ENCODE measurements at regions not wholly inside any gene's neighbourhood (a gene's known extent, or its start where the extent isn't known, plus 50 kb on each side); places are given as distances from the start of the nearest gene placed in this dataset.

DNA sequence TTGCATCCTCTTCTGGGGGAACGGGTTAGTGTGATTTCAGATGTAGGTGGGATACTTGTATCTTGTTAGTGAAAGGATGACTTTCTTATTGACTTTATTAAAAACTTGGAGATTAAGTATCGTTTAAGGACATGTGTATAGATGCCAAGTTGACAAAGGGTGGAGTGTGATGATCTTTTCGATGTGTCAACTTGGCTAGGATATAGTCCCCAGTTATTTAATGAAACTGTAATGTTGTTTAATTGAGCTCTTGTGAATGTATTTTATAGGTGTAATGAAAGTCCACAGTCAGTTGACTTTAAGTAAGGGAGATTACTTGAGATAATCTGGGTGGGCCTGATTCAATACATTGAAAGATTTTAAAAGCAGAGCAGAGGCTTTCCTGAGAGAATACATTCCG is 127.0 kb downstream of the AASDH start:
- H3K9me3 ChIP-seq (replicated peaks; ENCODE audit: control insufficient read depth, low read depth, low read length) = no peaks in the 10 kb centered on the region
- H3K36me3 ChIP-seq (ENCODE audit: control insufficient read depth, insufficient read depth, low read length) = no peaks in the 10 kb centered on the region
- H3K4me3 ChIP-seq (ENCODE audit: low read length) = no peak overlapping the region
- WGBS (ENCODE audit: insufficient coverage) = 80% methylated on average over 4 of the region's 4 CpGs
- H3K27me3 ChIP-seq (ENCODE audit: control insufficient read depth, insufficient read depth, low read length) = no peaks in the 10 kb centered on the region
- no peaks in the 10 kb centered on the region for H3K4me1 ChIP-seq (ENCODE audit: control insufficient read depth, insufficient read depth, low read length)
- no peak overlapping the region for H3K27ac ChIP-seq (ENCODE audit: low read length)
- no peak for DNase-seq

DNA sequence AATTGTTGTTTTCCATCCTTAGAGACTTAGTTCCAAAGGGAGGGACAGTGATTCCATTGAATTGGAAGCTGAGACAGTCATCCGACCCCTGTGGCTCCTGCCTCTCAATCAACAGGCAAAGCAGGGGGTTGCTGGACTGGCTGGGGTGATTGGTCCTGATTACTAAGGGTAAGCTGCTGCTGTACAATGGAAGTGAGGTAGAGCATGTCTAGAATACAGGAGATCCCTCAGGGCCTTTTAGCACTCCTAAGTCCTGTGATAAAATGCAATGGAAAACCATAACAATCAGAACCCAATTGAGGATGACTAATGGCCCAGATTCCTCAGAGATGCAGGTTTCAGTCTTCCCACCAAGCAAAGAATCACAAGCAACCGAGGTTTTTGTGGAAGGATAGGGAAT is 127.6 kb downstream of the AASDH start:
- no peaks in the 10 kb centered on the region for H3K4me1 ChIP-seq (ENCODE audit: control insufficient read depth, insufficient read depth, low read length)
- WGBS (ENCODE audit: insufficient coverage) = no CpG with 5 or more reads among the region's 2 CpGs
- no peaks in the 10 kb centered on the region for H3K9me3 ChIP-seq (replicated peaks; ENCODE audit: control insufficient read depth, low read depth, low read length)
- H3K27ac ChIP-seq (ENCODE audit: low read length) = no peak overlapping the region
- H3K27me3 ChIP-seq (ENCODE audit: control insufficient read depth, insufficient read depth, low read length) = no peaks in the 10 kb centered on the region
- H3K36me3 ChIP-seq (ENCODE audit: control insufficient read depth, insufficient read depth, low read length) = no peaks in the 10 kb centered on the region
- H3K4me3 ChIP-seq (ENCODE audit: low read length) = no peak overlapping the region
- no peak for DNase-seq

DNA sequence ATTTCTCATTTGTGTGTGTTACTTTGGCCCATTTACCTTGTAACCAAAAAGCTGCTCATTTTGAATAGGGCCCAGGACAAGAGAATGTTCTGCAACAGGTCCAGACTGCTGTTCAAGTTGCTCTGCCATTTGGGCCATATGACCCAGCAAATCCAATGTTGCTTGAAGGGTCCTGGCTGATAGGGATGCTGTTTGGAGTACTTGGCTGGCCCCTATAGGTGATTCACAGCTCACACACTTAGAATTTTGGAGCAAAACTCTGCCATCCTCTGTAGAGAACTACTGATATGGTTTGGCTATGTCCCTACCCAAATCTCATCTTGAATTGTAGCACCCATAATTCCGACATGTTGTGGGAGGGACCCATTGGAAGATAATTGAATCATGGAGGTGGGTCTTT is 131.5 kb downstream of the AASDH start:
- no CpG with 5 or more reads among the region's 1 CpG for WGBS (ENCODE audit: insufficient coverage)
- no peak overlapping the region for H3K4me3 ChIP-seq (ENCODE audit: low read length)

DNA sequence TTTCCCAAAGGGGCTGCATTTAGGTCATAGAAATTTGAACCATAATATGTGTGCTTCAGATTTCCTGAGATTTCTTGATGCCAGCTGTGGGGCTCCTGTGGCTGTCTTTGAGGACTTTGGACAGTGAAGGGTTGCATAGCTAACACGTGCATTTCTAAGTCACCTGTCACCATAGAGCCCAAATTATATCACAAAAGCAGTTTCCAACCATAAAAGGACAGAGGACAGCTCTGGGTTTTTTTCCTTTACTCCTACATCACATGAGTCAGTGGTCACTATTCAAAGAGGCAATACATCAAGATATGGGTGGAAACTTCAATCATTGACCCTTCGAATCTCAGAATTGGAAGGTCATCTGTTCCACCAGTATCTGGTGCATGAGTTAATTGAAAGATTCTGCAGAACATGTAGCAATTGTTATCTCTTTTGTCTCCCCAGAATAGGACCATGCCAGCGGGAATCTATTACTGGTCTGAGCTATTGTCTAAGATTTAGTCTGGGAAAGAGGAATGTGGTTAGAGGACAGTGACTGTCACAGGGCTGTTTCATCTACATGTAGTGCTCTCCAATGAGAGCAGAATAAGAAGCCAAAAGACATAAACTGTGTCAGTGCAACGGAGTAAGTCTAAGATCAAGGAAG is 133.5 kb downstream of the AASDH start:
- H3K36me3 ChIP-seq (ENCODE audit: control insufficient read depth, insufficient read depth, low read length) = no peaks in the 10 kb centered on the region
- H3K9me3 ChIP-seq (replicated peaks; ENCODE audit: control insufficient read depth, low read depth, low read length) = no peaks in the 10 kb centered on the region
- no peak for DNase-seq
- no peaks in the 10 kb centered on the region for H3K4me1 ChIP-seq (ENCODE audit: control insufficient read depth, insufficient read depth, low read length)
- H3K27me3 ChIP-seq (ENCODE audit: control insufficient read depth, insufficient read depth, low read length) = no peaks in the 10 kb centered on the region
- no peak overlapping the region for H3K4me3 ChIP-seq (ENCODE audit: low read length)
- 70% methylated on average over 2 of the region's 4 CpGs for WGBS (ENCODE audit: insufficient coverage)
- no peak overlapping the region for H3K27ac ChIP-seq (ENCODE audit: low read length)

More for the DNA sequence above, 131.5 kb downstream of the AASDH start:
- H3K36me3 ChIP-seq (ENCODE audit: control insufficient read depth, insufficient read depth, low read length) = no peaks in the 10 kb centered on the region
- no peaks in the 10 kb centered on the region for H3K4me1 ChIP-seq (ENCODE audit: control insufficient read depth, insufficient read depth, low read length)
- no peaks in the 10 kb centered on the region for H3K9me3 ChIP-seq (replicated peaks; ENCODE audit: control insufficient read depth, low read depth, low read length)
- H3K27ac ChIP-seq (ENCODE audit: low read length) = no peak overlapping the region
- DNase-seq = no peak
- H3K27me3 ChIP-seq (ENCODE audit: control insufficient read depth, insufficient read depth, low read length) = no peaks in the 10 kb centered on the region

DNA sequence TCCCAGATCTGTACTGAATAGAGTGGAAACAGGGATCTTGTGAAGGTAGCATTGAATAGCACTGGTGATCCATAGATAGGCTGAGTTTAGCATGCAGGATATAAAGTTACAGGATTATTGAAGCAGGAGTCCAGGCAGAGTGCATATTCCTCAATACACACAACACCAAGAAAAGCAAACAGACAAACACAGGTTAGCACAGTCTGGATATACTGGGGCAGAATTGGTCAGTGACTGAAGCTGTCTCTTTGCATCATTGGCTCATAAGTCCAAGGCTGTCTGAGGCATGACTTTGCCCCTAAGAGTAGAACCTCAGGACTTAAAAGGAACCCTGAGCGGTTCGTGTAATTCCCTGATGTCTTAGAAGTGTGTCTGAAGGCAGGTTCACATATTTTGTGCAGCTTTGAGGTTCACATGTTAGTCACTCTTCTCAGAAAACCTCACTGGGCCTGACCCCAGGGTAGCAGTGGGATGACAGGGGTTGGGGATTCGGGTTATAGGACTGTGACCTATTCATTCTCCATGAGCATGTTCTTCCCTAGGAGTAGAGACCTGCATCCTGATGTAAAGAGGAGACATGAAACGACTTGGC is 134.6 kb downstream of the AASDH start:
- no peak for DNase-seq
- Histone ChIP-seq H3K27me3 (ENCODE audit: control insufficient read depth, insufficient read depth, low read length) (no peaks in the 10 kb centered on the region), H3K9me3 (replicated peaks; ENCODE audit: control insufficient read depth, low read depth, low read length) (no peaks in the 10 kb centered on the region), H3K4me1 (ENCODE audit: control insufficient read depth, insufficient read depth, low read length) (no peaks in the 10 kb centered on the region), H3K36me3 (ENCODE audit: control insufficient read depth, insufficient read depth, low read length) (no peaks in the 10 kb centered on the region), H3K27ac (ENCODE audit: low read length) (no peak overlapping the region), H3K4me3 (ENCODE audit: low read length) (no peak overlapping the region)
- WGBS (ENCODE audit: insufficient coverage) = no CpG with 5 or more reads among the region's 4 CpGs

DNA sequence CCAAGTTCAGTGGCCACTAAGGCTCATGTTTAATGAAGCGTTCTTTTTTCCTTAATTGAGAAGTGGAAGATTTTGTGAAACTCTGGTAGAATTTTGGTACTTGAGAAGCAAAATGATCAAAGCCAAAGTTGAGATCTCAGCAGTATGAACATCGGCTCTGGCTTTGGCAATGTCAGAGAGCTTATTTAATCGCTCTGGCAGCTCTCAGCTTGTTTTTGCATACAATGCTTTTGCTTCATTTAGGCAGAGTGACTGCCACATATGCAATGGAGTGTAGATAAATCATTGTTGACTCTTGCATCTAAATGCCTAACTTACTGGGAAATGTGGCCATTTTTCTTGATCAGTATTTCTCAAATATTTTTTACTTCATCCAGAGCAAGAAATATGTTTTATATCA is 135.7 kb downstream of the AASDH start:
- WGBS (ENCODE audit: insufficient coverage) = 29% methylated on average over 1 of the region's 3 CpGs
- no peaks in the 10 kb centered on the region for H3K36me3 ChIP-seq (ENCODE audit: control insufficient read depth, insufficient read depth, low read length)
- no peak overlapping the region for H3K4me3 ChIP-seq (ENCODE audit: low read length)
- H3K4me1 ChIP-seq (ENCODE audit: control insufficient read depth, insufficient read depth, low read length) = no peaks in the 10 kb centered on the region
- no peaks in the 10 kb centered on the region for H3K9me3 ChIP-seq (replicated peaks; ENCODE audit: control insufficient read depth, low read depth, low read length)
- DNase-seq = peak; percentile 48
- H3K27ac ChIP-seq (ENCODE audit: low read length) = no peak overlapping the region
- H3K27me3 ChIP-seq (ENCODE audit: control insufficient read depth, insufficient read depth, low read length) = no peaks in the 10 kb centered on the region

DNA sequence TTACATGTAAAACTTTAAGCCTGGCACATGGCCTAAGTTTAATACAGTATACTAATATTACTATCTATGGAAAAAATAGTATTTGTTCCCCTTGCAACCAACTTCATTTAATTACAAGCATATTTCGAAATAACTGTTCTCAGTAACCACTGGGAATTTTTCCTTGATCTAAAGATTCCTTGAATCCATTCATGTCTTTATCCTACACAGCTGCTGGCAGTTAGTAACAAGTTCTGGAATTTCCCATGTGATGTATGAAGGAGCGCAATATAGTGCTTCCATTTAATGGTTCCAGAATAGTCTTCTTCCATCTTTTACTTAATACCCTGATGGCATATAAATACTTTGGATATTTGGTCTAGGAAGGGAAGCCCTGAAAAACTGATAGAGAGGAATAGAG is 136.5 kb downstream of the AASDH start:
- no peaks in the 10 kb centered on the region for H3K4me1 ChIP-seq (ENCODE audit: control insufficient read depth, insufficient read depth, low read length)
- no peaks in the 10 kb centered on the region for H3K36me3 ChIP-seq (ENCODE audit: control insufficient read depth, insufficient read depth, low read length)
- DNase-seq = peak; percentile 53
- no peak overlapping the region for H3K4me3 ChIP-seq (ENCODE audit: low read length)
- no peak overlapping the region for H3K27ac ChIP-seq (ENCODE audit: low read length)
- no peaks in the 10 kb centered on the region for H3K9me3 ChIP-seq (replicated peaks; ENCODE audit: control insufficient read depth, low read depth, low read length)
- WGBS (ENCODE audit: insufficient coverage) = no CpG with 5 or more reads among the region's 2 CpGs
- no peaks in the 10 kb centered on the region for H3K27me3 ChIP-seq (ENCODE audit: control insufficient read depth, insufficient read depth, low read length)

DNA sequence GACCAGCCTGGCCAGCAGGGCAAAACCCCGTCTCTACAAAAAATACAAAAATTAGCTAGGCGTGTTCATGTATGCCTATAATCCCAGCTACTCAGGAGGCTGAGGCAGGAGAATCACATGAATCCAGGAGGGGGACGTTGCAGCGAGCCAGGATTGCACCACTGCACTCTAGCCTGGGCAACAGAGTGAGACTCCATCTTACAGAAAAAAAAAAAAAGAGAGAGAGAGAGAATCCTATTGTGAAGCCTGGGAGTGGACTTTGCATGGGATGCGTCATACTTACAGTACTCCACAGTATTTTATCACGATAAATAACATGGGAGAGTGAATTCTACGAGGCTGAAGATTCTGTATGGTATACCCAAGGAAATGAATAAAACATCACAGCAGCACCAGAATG is 139.6 kb downstream of the AASDH start:
- Histone ChIP-seq H3K4me3 (ENCODE audit: low read length) (no peak overlapping the region), H3K27ac (ENCODE audit: low read length) (no peak overlapping the region), H3K9me3 (replicated peaks; ENCODE audit: control insufficient read depth, low read depth, low read length) (no peaks in the 10 kb centered on the region), H3K36me3 (ENCODE audit: control insufficient read depth, insufficient read depth, low read length) (no peaks in the 10 kb centered on the region), H3K4me1 (ENCODE audit: control insufficient read depth, insufficient read depth, low read length) (no peaks in the 10 kb centered on the region), H3K27me3 (ENCODE audit: control insufficient read depth, insufficient read depth, low read length) (no peaks in the 10 kb centered on the region)
- DNase-seq = no peak
- no CpG with 5 or more reads among the region's 7 CpGs for WGBS (ENCODE audit: insufficient coverage)

DNA sequence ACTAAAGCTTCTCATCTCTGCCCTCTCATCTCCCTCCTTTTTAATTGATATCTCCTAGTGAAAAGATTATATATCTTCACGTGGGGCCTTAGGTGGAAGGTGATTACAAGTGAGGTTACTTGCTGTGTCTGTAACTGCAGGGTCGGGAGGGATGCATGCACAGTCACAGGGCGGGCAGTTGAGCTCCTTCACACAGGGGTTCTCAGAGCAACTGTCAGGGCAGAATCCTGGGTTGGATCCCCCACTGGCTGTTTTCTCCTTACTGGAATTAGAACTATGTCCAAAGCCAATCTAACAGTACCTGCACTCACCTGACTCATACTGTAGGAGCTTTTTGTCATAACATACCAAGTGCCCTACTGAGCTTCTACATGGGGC is 141.1 kb downstream of the AASDH start:
- Histone ChIP-seq H3K27me3 (ENCODE audit: control insufficient read depth, insufficient read depth, low read length) (no peaks in the 10 kb centered on the region), H3K4me1 (ENCODE audit: control insufficient read depth, insufficient read depth, low read length) (no peaks in the 10 kb centered on the region), H3K4me3 (ENCODE audit: low read length) (no peak overlapping the region), H3K27ac (ENCODE audit: low read length) (no peak overlapping the region), H3K9me3 (replicated peaks; ENCODE audit: control insufficient read depth, low read depth, low read length) (no peaks in the 10 kb centered on the region), H3K36me3 (ENCODE audit: control insufficient read depth, insufficient read depth, low read length) (no peaks in the 10 kb centered on the region)
- no peak for DNase-seq
- WGBS (ENCODE audit: insufficient coverage) = 83% methylated on average over 2 of the region's 3 CpGs

DNA sequence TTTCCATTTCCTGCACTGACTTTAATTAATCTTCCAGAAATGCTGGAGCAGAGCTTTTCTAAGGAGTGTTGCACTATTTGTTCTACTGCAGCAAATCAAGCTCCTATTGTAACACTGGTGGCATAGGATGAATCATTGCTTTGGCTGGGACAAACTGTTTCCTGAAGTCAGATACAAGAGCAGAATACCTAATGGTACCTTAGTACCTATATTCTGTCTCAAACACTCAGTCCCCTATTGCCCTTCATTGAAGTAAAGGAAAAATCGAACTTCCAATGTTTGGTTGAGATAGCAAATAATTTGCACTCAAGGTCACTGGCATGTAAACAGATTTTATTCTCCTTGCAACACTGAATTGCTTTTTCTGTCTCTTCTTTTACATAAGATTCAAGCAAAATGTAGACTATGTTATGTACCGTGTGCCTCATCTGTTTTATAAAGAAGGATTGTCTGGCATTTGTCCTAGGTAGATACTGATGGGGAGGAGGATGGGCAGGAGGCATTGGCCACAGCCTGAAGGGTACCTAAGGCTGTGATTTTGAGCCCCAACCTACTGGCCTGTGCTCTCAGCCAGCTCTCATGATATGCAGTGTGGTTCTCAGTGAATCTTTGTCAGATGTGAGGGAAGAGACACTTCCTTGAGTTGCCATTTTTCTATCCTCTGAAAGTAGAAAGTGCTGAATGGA is 141.6 kb downstream of the AASDH start:
- no peaks in the 10 kb centered on the region for H3K4me1 ChIP-seq (ENCODE audit: control insufficient read depth, insufficient read depth, low read length)
- no peaks in the 10 kb centered on the region for H3K27me3 ChIP-seq (ENCODE audit: control insufficient read depth, insufficient read depth, low read length)
- peak; percentile 27 for DNase-seq
- no peak overlapping the region for H3K4me3 ChIP-seq (ENCODE audit: low read length)
- H3K36me3 ChIP-seq (ENCODE audit: control insufficient read depth, insufficient read depth, low read length) = no peaks in the 10 kb centered on the region
- H3K27ac ChIP-seq (ENCODE audit: low read length) = no peak overlapping the region
- no CpG with 5 or more reads among the region's 2 CpGs for WGBS (ENCODE audit: insufficient coverage)
- no peaks in the 10 kb centered on the region for H3K9me3 ChIP-seq (replicated peaks; ENCODE audit: control insufficient read depth, low read depth, low read length)

All from muscle of leg (tissue), 3 donors.